Panc1 (cell line): ENCODE measurements at regions not wholly inside any gene's neighbourhood (a gene's known extent, or its start where the extent isn't known, plus 50 kb on each side); places are given as distances from the start of the nearest gene placed in this dataset.

Experiments
- ATAC-seq: fragments of 200-7000 bp; cut with Tn5 transposase; 2 replicates; pipeline ENCODE4 v1.9.1; 2020; ENCODE audit warnings: mild to moderate bottlenecking, moderate library complexity
- BruUV-seq: library from RNA; stranded (reverse); fragments of 400-500 nt; replicated peaks from 2 replicates; lab custom pipeline; 2021; lab: Mats Ljungman, UMichigan
- CTCF ChIA-PET: fragments of 300-600 bp; sonication (Branson Sonifier 250); formaldehyde crosslinking; loops from one replicate; lab custom pipeline; 2022; ENCODE audit warnings: antibody characterized with exemption; lab: Charles Lee
- POLR2A ChIA-PET: fragments of 300-600 bp; sonication (Branson Sonifier 250); formaldehyde crosslinking; loops from one replicate; lab custom pipeline; 2022; ENCODE audit warnings: antibody characterized with exemption; lab: Charles Lee
- DNase-seq: peaks from one replicate; pipeline ENCODE4 v3.0.0-alpha.2; 2010; ENCODE audit warnings: low read depth, low spot score
- H3K27ac ChIP-seq: 2 replicates; pipeline ENCODE4 v1.5.1; 2011; ENCODE audit warnings: mild to moderate bottlenecking, low read length, inconsistent platforms
- H3K27me3 ChIP-seq: fragments of 200-500 bp; sonication (Bioruptor generic); 2 replicates; pipeline ENCODE4 v1.6.0; 2014; ENCODE audit warnings: low read length, inconsistent platforms; ENCODE audit not compliant: control insufficient read depth, insufficient read depth
- H3K36me3 ChIP-seq: fragments of 200-500 bp; sonication (Bioruptor generic); 2 replicates; pipeline ENCODE4 v1.5.1; 2014; ENCODE audit warnings: inconsistent platforms, mild to moderate bottlenecking, low read length, moderate library complexity; ENCODE audit not compliant: control insufficient read depth, insufficient read depth
- H3K4me1 ChIP-seq: 2 replicates; pipeline ENCODE4 v1.5.1; 2011; ENCODE audit warnings: inconsistent platforms, mild to moderate bottlenecking, low read length, moderate library complexity; ENCODE audit not compliant: control insufficient read depth, insufficient read depth
- H3K4me3 ChIP-seq, 2 experiments: 2 replicates each; pipeline ENCODE4 v1.5.1; 2011 to 2012; ENCODE audit warnings: low read depth in 2 of 2, low read length in 2 of 2, mild to moderate bottlenecking in 2 of 2, inconsistent platforms in 1 of 2, moderate library complexity in 1 of 2
- H3K9me3 ChIP-seq: fragments of 200-500 bp; sonication (Bioruptor generic); 2 replicates; pipeline ENCODE4 v1.5.1; 2014; ENCODE audit warnings: low read depth, mild to moderate bottlenecking, inconsistent platforms, low read length, moderate library complexity; ENCODE audit not compliant: control insufficient read depth, insufficient read depth
- POLR2AphosphoS5 ChIP-seq: IDR thresholded peaks from 2 replicates; pipeline ENCODE4 v1.6.1; 2012; ENCODE audit warnings: mild to moderate bottlenecking, low read depth, low read length, moderate library complexity
- REST ChIP-seq, 2 experiments: IDR thresholded peaks; 2 replicates each; pipeline ENCODE4 v1.6.1; 2011 to 2012; ENCODE audit warnings: low read depth in 2 of 2, control low read depth in 1 of 2, low read length in 1 of 2, mild to moderate bottlenecking in 1 of 2, moderate library complexity in 1 of 2; ENCODE audit not compliant: insufficient read depth in 1 of 2
- SIN3A ChIP-seq: IDR thresholded peaks from 2 replicates; pipeline ENCODE4 v1.6.1; 2012; ENCODE audit warnings: low read depth, mild to moderate bottlenecking, low read length, moderate library complexity, borderline replicate concordance; ENCODE audit not compliant: insufficient read depth
- TCF7L2 ChIP-seq: IDR thresholded peaks from 2 replicates; pipeline ENCODE4 v1.6.1; 2011; ENCODE audit warnings: mild to moderate bottlenecking, low read depth, low read length, inconsistent platforms
- in situ Hi-C: cut with HindIII; loops from 2 replicates; pipeline ENCODE4 v1.10.0; 2016; ENCODE audit warnings: low sequenced_read_pairs, low pct_unique_long_range_greater_than_20kb
- intact Hi-C: fragments of 100-400 bp; cut with micrococcal nuclease; formaldehyde crosslinking; loops from one replicate; pipeline ENCODE4 v1.10.0; 2022; ENCODE audit not compliant: unreplicated experiment
- TF ChIP-seq, protein P1 (sequence below): fragments of 450-650 bp; IDR thresholded peaks from 2 replicates; pipeline ENCODE4 v1.5.1; 2017; ENCODE audit warnings: mild to moderate bottlenecking

- TF ChIP-seq SIN3A: no peak
- TF ChIP-seq, protein P1, sequence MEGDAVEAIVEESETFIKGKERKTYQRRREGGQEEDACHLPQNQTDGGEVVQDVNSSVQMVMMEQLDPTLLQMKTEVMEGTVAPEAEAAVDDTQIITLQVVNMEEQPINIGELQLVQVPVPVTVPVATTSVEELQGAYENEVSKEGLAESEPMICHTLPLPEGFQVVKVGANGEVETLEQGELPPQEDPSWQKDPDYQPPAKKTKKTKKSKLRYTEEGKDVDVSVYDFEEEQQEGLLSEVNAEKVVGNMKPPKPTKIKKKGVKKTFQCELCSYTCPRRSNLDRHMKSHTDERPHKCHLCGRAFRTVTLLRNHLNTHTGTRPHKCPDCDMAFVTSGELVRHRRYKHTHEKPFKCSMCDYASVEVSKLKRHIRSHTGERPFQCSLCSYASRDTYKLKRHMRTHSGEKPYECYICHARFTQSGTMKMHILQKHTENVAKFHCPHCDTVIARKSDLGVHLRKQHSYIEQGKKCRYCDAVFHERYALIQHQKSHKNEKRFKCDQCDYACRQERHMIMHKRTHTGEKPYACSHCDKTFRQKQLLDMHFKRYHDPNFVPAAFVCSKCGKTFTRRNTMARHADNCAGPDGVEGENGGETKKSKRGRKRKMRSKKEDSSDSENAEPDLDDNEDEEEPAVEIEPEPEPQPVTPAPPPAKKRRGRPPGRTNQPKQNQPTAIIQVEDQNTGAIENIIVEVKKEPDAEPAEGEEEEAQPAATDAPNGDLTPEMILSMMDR: no peak
- TF ChIP-seq REST (IDR thresholded peaks at IDR 0.05; ENCODE audit: insufficient read depth in 1 of 2, low read depth in 2 of 2, low read length in 1 of 2): no peak
- no peak for TF ChIP-seq TCF7L2
- TF ChIP-seq POLR2AphosphoS5: no peak
- no peaks in the 10 kb centered on the region for H3K27me3 ChIP-seq
- no peaks in the 10 kb centered on the region for H3K36me3 ChIP-seq
- ATAC-seq (no peak), DNase-seq (no peak)
- CTCF ChIA-PET: no interaction called here
- in situ Hi-C loops: no loop called here
- intact Hi-C loops: no loop called here
- no TSS peak for BruUV-seq
- no peaks in the 10 kb centered on the region for H3K4me1 ChIP-seq
- H3K9me3 ChIP-seq: no peaks in the 10 kb centered on the region
- H3K4me3 ChIP-seq: no peak overlapping the region
- POLR2A ChIA-PET: no interaction called here
- H3K27ac ChIP-seq: no peak overlapping the region
Measured at GRCh38 chr16:86923656-86924055, 345.3 kb downstream of the FOXL1 start.

DNA sequence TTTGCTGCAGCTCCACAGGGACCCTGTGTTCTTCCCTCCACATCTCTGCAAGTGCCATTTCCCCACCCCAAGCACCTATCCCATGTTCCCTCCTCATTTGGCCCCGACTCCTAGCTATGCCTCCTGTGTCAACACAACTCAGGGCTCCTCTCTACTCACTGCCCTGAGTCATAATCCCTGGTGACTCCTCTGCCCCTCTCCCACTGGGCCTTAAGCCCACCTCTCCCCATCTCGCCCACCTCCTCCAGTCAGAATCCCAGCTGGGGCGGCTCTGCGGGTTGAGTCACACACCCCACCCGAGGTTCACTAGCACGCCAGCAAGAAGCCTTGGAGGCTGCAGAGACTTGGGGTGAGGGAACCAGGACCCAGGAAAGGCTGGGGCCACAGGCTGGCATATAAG is 346.2 kb downstream of the FOXL1 start:
- no peak for TF ChIP-seq POLR2AphosphoS5
- no peak for TF ChIP-seq REST (IDR thresholded peaks at IDR 0.05; ENCODE audit: insufficient read depth in 1 of 2, low read depth in 2 of 2, low read length in 1 of 2)
- no peak for TF ChIP-seq TCF7L2
- TF ChIP-seq, protein P1: no peak
- TF ChIP-seq SIN3A: no peak
- no peaks in the 10 kb centered on the region for H3K9me3 ChIP-seq
- BruUV-seq: no TSS peak
- intact Hi-C loops: no loop called here
- H3K4me3 ChIP-seq: no peak overlapping the region
- H3K4me1 ChIP-seq: no peaks in the 10 kb centered on the region
- DNase-seq (no peak), ATAC-seq (no peak)
- no peaks in the 10 kb centered on the region for H3K36me3 ChIP-seq
- ChIA-PET CTCF (no interaction called here), POLR2A (no interaction called here)
- in situ Hi-C loops: no loop called here
- H3K27me3 ChIP-seq: no peaks in the 10 kb centered on the region
- H3K27ac ChIP-seq: no peak overlapping the region
